Panc1 (cell line): ENCODE measurements at regions not wholly inside any gene's neighbourhood (a gene's known extent, or its start where the extent isn't known, plus 50 kb on each side); places are given as distances from the start of the nearest gene placed in this dataset.
"Not testable (repeated sequence)": the region's sequence is repeated elsewhere in the genome, so short reads cannot be mapped to it uniquely, and the experiment has no call there.

Source experiments
- ATAC-seq: fragments of 200-7000 bp; cut with Tn5 transposase; 2 replicates; pipeline ENCODE4 v1.9.1; 2020; ENCODE audit warnings: mild to moderate bottlenecking, moderate library complexity
- BruUV-seq: library from RNA; stranded (reverse); fragments of 400-500 nt; replicated peaks from 2 replicates; lab custom pipeline; 2021; lab: Mats Ljungman, UMichigan
- CTCF ChIA-PET: fragments of 300-600 bp; sonication (Branson Sonifier 250); formaldehyde crosslinking; loops from one replicate; lab custom pipeline; 2022; ENCODE audit warnings: antibody characterized with exemption; lab: Charles Lee
- POLR2A ChIA-PET: fragments of 300-600 bp; sonication (Branson Sonifier 250); formaldehyde crosslinking; loops from one replicate; lab custom pipeline; 2022; ENCODE audit warnings: antibody characterized with exemption; lab: Charles Lee
- DNase-seq: peaks from one replicate; pipeline ENCODE4 v3.0.0-alpha.2; 2010; ENCODE audit warnings: low read depth, low spot score
- H3K27ac ChIP-seq: 2 replicates; pipeline ENCODE4 v1.5.1; 2011; ENCODE audit warnings: mild to moderate bottlenecking, low read length, inconsistent platforms
- H3K27me3 ChIP-seq: fragments of 200-500 bp; sonication (Bioruptor generic); 2 replicates; pipeline ENCODE4 v1.6.0; 2014; ENCODE audit warnings: low read length, inconsistent platforms; ENCODE audit not compliant: control insufficient read depth, insufficient read depth
- H3K36me3 ChIP-seq: fragments of 200-500 bp; sonication (Bioruptor generic); 2 replicates; pipeline ENCODE4 v1.5.1; 2014; ENCODE audit warnings: inconsistent platforms, mild to moderate bottlenecking, low read length, moderate library complexity; ENCODE audit not compliant: control insufficient read depth, insufficient read depth
- H3K4me1 ChIP-seq: 2 replicates; pipeline ENCODE4 v1.5.1; 2011; ENCODE audit warnings: inconsistent platforms, mild to moderate bottlenecking, low read length, moderate library complexity; ENCODE audit not compliant: control insufficient read depth, insufficient read depth
- H3K4me3 ChIP-seq, 2 experiments: 2 replicates each; pipeline ENCODE4 v1.5.1; 2011 to 2012; ENCODE audit warnings: low read depth in 2 of 2, low read length in 2 of 2, mild to moderate bottlenecking in 2 of 2, inconsistent platforms in 1 of 2, moderate library complexity in 1 of 2
- H3K9me3 ChIP-seq: fragments of 200-500 bp; sonication (Bioruptor generic); 2 replicates; pipeline ENCODE4 v1.5.1; 2014; ENCODE audit warnings: low read depth, mild to moderate bottlenecking, inconsistent platforms, low read length, moderate library complexity; ENCODE audit not compliant: control insufficient read depth, insufficient read depth
- CTCF ChIP-seq: fragments of 450-650 bp; IDR thresholded peaks from 2 replicates; pipeline ENCODE4 v1.5.1; 2017; ENCODE audit warnings: mild to moderate bottlenecking
- POLR2AphosphoS5 ChIP-seq: IDR thresholded peaks from 2 replicates; pipeline ENCODE4 v1.6.1; 2012; ENCODE audit warnings: mild to moderate bottlenecking, low read depth, low read length, moderate library complexity
- REST ChIP-seq, 2 experiments: IDR thresholded peaks; 2 replicates each; pipeline ENCODE4 v1.6.1; 2011 to 2012; ENCODE audit warnings: low read depth in 2 of 2, control low read depth in 1 of 2, low read length in 1 of 2, mild to moderate bottlenecking in 1 of 2, moderate library complexity in 1 of 2; ENCODE audit not compliant: insufficient read depth in 1 of 2
- SIN3A ChIP-seq: IDR thresholded peaks from 2 replicates; pipeline ENCODE4 v1.6.1; 2012; ENCODE audit warnings: low read depth, mild to moderate bottlenecking, low read length, moderate library complexity, borderline replicate concordance; ENCODE audit not compliant: insufficient read depth
- TCF7L2 ChIP-seq: IDR thresholded peaks from 2 replicates; pipeline ENCODE4 v1.6.1; 2011; ENCODE audit warnings: mild to moderate bottlenecking, low read depth, low read length, inconsistent platforms
- in situ Hi-C: cut with HindIII; loops from 2 replicates; pipeline ENCODE4 v1.10.0; 2016; ENCODE audit warnings: low sequenced_read_pairs, low pct_unique_long_range_greater_than_20kb
- intact Hi-C: fragments of 100-400 bp; cut with micrococcal nuclease; formaldehyde crosslinking; loops from one replicate; pipeline ENCODE4 v1.10.0; 2022; ENCODE audit not compliant: unreplicated experiment

GRCh38 chr5:74440341-74440740 is 200.2 kb downstream of the ENC1 start:
- no peaks in the 10 kb centered on the region for H3K36me3 ChIP-seq
- H3K4me1 ChIP-seq: no peaks in the 10 kb centered on the region
- no TSS peak for BruUV-seq
- intact Hi-C loops (no loop called here), in situ Hi-C loops (no loop called here)
- no peak for ATAC-seq
- H3K27me3 ChIP-seq: no peaks in the 10 kb centered on the region
- no peak overlapping the region for H3K4me3 ChIP-seq
- no peak for DNase-seq
- POLR2A ChIA-PET: no interaction called here
- TF ChIP-seq REST (IDR thresholded peaks at IDR 0.05; ENCODE audit: insufficient read depth in 1 of 2, low read depth in 2 of 2, low read length in 1 of 2) (no peak), SIN3A (no peak), CTCF (no peak), TCF7L2 (no peak), POLR2AphosphoS5 (no peak)
- CTCF ChIA-PET: no interaction called here
- no peaks in the 10 kb centered on the region for H3K9me3 ChIP-seq
- no peak overlapping the region for H3K27ac ChIP-seq

- DNase-seq, CTCF ChIA-PET, ATAC-seq, BruUV-seq, intact Hi-C loops, POLR2A ChIA-PET, H3K27me3 ChIP-seq, H3K36me3 ChIP-seq, H3K4me3 ChIP-seq, in situ Hi-C loops, H3K4me1 ChIP-seq, H3K27ac ChIP-seq, H3K9me3 ChIP-seq: not testable (repeated sequence)
Observed at GRCh38 chr5:74437870-74438269, 202.7 kb downstream of the ENC1 start.

- no TSS peak for BruUV-seq
- H3K36me3 ChIP-seq: no peaks in the 10 kb centered on the region
- no peaks in the 10 kb centered on the region for H3K27me3 ChIP-seq
- intact Hi-C loops (no loop called here), in situ Hi-C loops (no loop called here)
- DNase-seq (no peak), ATAC-seq (no peak)
- H3K4me1 ChIP-seq: no peaks in the 10 kb centered on the region
- CTCF ChIA-PET: no interaction called here
- no peak for TF ChIP-seq SIN3A
- no peak for TF ChIP-seq TCF7L2
- TF ChIP-seq POLR2AphosphoS5: no peak
- no peak for TF ChIP-seq REST (IDR thresholded peaks at IDR 0.05; ENCODE audit: insufficient read depth in 1 of 2, low read depth in 2 of 2, low read length in 1 of 2)
- no peak for TF ChIP-seq CTCF
- no peaks in the 10 kb centered on the region for H3K9me3 ChIP-seq
- POLR2A ChIA-PET: interaction anchor here (0.6 to 0.7 kb wide), 3 partner anchors 16 to 267 kb away, joined by 3 to 7 read pairs (median 3); no protein-coding TSS in a partner anchor
- no peak overlapping the region for H3K27ac ChIP-seq
- no peak overlapping the region for H3K4me3 ChIP-seq
Observed at GRCh38 chr5:74433896-74434829, 206.4 kb downstream of the ENC1 start.
